Stimulated activated CD8-positive, alpha-beta memory T cell treated with anti-CD3 and anti-CD28 coated beads, Interleukin-7, amount 100 ng/mL, for 1 hour (primary cell): ENCODE measurements at regions not wholly inside any gene's neighbourhood (a gene's known extent, or its start where the extent isn't known, plus 50 kb on each side); places are given as distances from the start of the nearest gene placed in this dataset.

Source experiments
- DNase-seq, 2 donors: peaks; one replicate each; pipeline ENCODE4 v3.0.0-alpha.2; 2020; ENCODE audit warnings: low read depth in 2 of 2

GRCh38 chr18:24878289-24878688 lies 417.9 kb downstream of the HRH4 start:
- DNase-seq = no peak

GRCh38 chr18:24885276-24885675 lies 424.8 kb downstream of the HRH4 start:
- DNase-seq = no peak

GRCh38 chr18:24894880-24895279 lies 434.4 kb downstream of the HRH4 start:
- DNase-seq = no peak

GRCh38 chr18:24897461-24897860 lies 437.0 kb downstream of the HRH4 start:
- DNase-seq = no peak

GRCh38 chr18:24910221-24910620 lies 441.7 kb downstream of the ZNF521 start:
- no peak for DNase-seq

GRCh38 chr18:24913507-24914170 lies 438.3 kb downstream of the ZNF521 start:
- DNase-seq = no peak

DNA sequence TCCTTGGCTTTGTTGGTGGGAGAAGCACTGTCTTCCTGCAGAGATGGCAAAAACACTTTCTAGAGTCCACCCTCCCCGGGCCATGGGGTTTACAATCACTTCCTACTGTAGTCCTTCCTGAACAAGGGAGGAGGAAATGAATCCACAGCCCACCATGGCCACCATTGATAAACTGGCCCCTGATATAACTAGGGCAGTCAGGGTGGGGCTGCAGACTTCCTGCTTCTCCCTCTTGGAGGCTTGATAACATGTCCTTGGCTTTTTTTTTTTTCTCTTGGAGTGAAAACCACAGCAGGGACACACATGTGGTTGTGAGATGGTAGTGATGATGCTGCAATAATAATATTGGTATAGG lies 437.8 kb downstream of the ZNF521 start:
- no peak for DNase-seq

DNA sequence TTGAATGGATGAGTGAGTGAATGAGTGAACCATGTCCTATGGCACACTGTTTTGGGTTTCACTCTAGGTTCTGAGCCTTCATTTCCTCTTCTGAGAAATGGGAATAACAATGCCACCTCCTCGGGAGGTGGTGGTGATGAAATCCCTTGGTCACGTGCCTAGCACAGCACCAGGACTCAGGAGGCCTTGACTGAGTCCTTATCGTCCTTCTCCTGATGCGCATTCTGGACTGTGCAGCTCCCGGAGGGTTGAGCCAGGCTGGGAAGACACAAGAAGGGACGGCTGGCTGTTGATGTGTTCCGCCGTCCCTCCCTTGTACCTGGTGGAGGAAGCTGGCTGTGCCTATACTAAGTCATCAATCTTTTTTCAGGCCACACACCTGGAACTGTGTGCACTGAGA lies 437.3 kb downstream of the ZNF521 start:
- no peak for DNase-seq

DNA sequence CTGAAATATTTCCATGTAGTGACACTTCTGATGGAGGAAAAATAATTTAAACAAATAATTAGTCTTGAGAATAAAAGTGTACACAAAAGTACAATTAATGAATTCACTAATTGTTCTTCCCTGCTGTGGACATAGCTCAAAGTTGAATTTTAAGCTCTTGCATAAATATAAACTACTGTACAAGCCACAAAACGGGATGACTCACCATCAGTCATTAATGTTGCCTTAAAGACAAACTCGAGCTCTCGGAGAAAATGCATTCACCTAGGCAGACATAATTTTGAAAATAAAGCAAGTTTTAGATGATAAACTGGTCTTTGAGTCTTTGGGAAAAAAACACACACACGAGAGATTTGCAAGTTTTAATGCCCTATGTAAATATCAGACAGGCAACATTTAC lies 436.4 kb downstream of the ZNF521 start:
- DNase-seq = no peak

DNA sequence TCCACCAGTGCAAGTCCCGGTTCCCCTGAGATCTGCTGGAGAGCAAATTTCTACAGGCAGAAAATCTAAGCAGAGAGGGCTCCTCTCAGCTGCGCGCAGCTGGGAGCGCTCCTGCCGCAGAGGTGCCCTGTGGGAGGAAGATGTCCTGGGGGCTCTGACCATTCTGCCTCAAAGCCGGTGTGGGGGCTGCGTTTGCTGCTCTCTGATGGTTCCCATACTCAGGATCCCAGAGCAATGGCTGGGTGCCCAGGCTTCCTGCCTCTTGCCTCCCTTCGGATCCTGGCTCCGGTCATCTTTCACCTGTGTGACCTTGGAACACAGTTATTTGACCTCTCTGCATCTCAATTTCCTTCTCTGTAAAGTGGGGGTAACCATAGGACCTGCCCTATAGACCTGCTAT lies 434.2 kb downstream of the ZNF521 start:
- DNase-seq = no peak

DNA sequence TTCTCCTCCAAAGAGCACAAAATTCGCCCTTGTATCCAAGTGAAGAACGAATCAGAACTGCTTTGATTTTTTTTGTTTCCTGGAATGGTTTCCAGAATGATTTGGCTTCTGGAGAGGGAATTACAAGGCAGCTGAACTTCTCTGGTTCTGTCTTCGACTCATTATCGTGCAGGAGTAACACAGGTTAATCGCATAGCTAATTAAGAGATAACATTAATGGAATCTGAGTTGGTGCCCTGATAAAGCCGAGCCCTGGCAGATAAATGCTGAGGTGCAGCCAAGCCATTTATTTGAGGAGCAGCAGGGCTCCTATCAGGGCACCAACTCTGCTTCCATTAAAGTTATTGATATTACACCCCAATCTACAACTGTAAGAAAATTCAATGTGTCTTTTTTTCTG lies 433.7 kb downstream of the ZNF521 start:
- no peak for DNase-seq

- no peak for DNase-seq
Measured at GRCh38 chr18:24919181-24919797, 432.7 kb downstream of the ZNF521 start.

- no peak for DNase-seq
Measured at GRCh38 chr18:24922491-24922890, 429.5 kb downstream of the ZNF521 start.

DNA sequence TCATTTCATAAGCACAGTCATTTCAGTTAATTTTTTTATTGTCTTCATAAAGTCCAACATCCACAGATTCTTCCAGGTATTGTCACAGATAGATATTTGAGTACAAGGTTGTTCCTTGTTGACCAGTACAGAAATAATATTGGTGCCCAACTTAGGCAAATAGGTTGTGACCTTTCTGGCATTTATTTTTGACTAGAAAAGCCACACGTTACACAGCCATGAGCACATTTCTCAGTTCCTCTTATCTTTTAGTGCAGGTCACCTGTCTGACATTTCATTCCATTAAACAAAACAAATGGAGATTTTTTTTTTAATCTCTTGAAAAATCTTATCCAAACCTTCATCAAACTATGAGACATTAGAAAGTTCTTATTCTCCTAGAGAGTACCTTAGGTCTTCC lies 428.8 kb downstream of the ZNF521 start:
- DNase-seq = no peak

GRCh38 chr18:24924066-24924716 lies 427.8 kb downstream of the ZNF521 start:
- no peak for DNase-seq

- DNase-seq = no peak
Measured at GRCh38 chr18:24926649-24927048, 425.3 kb downstream of the ZNF521 start.

DNA sequence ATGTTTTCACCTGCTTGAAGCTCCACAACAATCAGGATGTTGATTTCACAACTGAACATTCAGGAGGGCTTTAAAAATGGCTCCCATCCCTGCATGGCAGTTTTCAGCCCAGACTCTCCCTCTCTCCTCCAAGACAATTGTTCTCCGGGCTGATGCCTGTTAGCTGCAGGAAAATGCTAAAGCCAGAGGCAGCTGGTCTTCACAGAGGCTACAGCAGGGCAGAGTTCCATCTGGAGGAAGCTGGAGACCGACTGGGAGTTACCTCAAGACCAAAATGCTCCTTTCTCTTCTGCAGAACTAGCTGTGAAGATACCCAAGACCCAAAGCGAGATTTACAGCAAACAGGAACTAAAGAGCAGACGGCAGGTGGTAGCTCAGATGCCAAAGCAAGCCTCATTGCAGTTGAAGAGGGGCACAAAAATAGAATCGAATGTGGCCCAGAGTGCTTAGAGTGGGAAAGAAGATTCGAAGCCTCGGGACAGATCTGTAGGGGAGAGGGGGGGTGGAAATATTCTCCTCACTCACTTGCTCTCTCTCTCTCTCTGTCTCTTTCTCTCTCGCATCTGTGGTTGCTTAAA lies 423.6 kb downstream of the ZNF521 start:
- no peak for DNase-seq

- DNase-seq = no peak
Measured at GRCh38 chr18:24930478-24930877, 421.5 kb downstream of the ZNF521 start.

DNA sequence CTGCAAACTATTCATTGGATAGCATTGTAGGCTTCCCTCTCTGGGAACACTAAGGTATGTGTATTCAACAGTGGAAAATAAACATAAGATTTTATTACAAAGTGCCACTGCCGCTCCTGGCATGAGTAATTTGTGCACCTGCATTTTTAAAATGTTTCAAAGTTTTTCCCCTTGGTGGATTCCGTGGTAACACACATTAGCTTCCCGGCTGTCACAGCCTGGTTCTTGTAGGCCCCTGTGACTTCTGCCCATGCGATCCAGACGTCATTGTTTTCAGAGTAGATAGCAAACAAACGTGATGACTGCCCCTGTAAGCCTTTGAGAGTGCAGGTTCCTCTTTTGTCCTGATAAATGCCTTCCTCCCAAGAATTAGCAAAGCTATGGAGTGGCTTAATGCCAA lies 421.0 kb downstream of the ZNF521 start:
- DNase-seq = no peak

DNA sequence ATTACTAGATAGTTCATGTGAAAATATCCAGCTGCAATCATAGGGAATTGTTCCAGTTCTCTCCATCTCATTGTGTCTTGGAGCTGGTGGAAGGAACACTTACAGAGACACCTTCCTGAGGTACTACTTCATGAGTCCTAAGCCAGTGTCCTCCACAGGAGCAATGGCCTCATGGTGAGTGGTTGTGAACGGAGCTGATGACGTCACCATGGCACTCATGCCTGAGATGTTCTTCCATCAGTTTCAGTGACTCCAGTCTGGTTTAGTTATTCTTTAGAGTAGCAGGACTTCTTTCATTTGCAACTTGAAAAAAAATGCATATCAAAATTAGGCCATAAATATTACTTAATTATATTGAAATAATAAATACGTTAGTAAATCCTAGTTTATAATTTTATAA lies 418.6 kb downstream of the ZNF521 start:
- no peak for DNase-seq

GRCh38 chr18:24934258-24934932 lies 417.6 kb downstream of the ZNF521 start:
- DNase-seq = no peak

GRCh38 chr18:24935008-24935407 lies 417.0 kb downstream of the ZNF521 start:
- no peak for DNase-seq

GRCh38 chr18:24935896-24936295 lies 416.1 kb downstream of the ZNF521 start:
- DNase-seq = no peak
